Prostate gland (tissue), 2 donors: ENCODE measurements at regions not wholly inside any gene's neighbourhood (a gene's known extent, or its start where the extent isn't known, plus 50 kb on each side); places are given as distances from the start of the nearest gene placed in this dataset.

ENCODE experiments used
- DNase-seq: peaks from one replicate; pipeline ENCODE4 v3.0.0-alpha.2; 2019; ENCODE audit warnings: low spot score
- H3K27ac ChIP-seq, 2 donors: fragments of 200-600 bp; sonication (generic); 2 replicates each; pipeline ENCODE4 v1.5.1; 2017 to 2019
- H3K27me3 ChIP-seq: fragments of 200-600 bp; sonication (generic); replicated peaks from 2 replicates; pipeline ENCODE4 v1.5.1; 2019; ENCODE audit not compliant: insufficient read depth
- H3K36me3 ChIP-seq, 2 donors: fragments of 200-600 bp; sonication (generic); 1 replicate in 1 of 2; 2 replicates in 1 of 2; pipeline versions ENCODE4 v1.5.1 to v1.8.1; 2017 to 2019
- H3K4me1 ChIP-seq: fragments of 200-600 bp; sonication (generic); replicated peaks from 2 replicates; pipeline ENCODE4 v1.5.1; 2019
- H3K4me3 ChIP-seq, 2 donors: fragments of 200-600 bp; sonication (generic); 2 replicates each; pipeline ENCODE4 v1.5.1; 2017 to 2019
- H3K9me3 ChIP-seq: fragments of 200-600 bp; sonication (generic); 2 replicates; pipeline ENCODE4 v1.5.1; 2017
- POLR2A ChIP-seq: fragments of 450-650 bp; IDR thresholded peaks from one replicate; pipeline ENCODE4 v1.6.1; 2016; ENCODE audit warnings: antibody characterized with exemption, mild to moderate bottlenecking
- POLR2AphosphoS5 ChIP-seq: sonication (generic); formaldehyde crosslinking; IDR thresholded peaks from one replicate; pipeline ENCODE4 v1.6.1; 2017; ENCODE audit warnings: antibody characterized with exemption
- WGBS: methylation state at CpG from one replicate; pipeline ENCODE4 v1.1.5; 2018; 5-methylcytosine and 5-hydroxymethylcytosine counted together
- intact Hi-C: fragments of 100-400 bp; cut with DNase I; formaldehyde crosslinking; loops from one replicate; pipeline ENCODE4 v1.14.2; 2022
- TF ChIP-seq, protein P1 (sequence below), 4 experiments: fragments of 200-600 bp in 2 of 4; fragments of 450-650 bp in 2 of 4; sonication (generic) in 2 of 4; IDR thresholded peaks; 1 replicate in 3 of 4; 2 replicates in 1 of 4; pipeline ENCODE4 v1.5.1; 2016 to 2019; ENCODE audit warnings: antibody characterized with exemption in 4 of 4, mild to moderate bottlenecking in 2 of 4, moderate library complexity in 2 of 4

- intact Hi-C loops = no loop called here
- 85% methylated on average over 2 of the region's 2 CpGs for WGBS
- TF ChIP-seq, protein P1, sequence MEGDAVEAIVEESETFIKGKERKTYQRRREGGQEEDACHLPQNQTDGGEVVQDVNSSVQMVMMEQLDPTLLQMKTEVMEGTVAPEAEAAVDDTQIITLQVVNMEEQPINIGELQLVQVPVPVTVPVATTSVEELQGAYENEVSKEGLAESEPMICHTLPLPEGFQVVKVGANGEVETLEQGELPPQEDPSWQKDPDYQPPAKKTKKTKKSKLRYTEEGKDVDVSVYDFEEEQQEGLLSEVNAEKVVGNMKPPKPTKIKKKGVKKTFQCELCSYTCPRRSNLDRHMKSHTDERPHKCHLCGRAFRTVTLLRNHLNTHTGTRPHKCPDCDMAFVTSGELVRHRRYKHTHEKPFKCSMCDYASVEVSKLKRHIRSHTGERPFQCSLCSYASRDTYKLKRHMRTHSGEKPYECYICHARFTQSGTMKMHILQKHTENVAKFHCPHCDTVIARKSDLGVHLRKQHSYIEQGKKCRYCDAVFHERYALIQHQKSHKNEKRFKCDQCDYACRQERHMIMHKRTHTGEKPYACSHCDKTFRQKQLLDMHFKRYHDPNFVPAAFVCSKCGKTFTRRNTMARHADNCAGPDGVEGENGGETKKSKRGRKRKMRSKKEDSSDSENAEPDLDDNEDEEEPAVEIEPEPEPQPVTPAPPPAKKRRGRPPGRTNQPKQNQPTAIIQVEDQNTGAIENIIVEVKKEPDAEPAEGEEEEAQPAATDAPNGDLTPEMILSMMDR (IDR thresholded peaks at IDR 0.05) = no peak
- TF ChIP-seq POLR2AphosphoS5 = no peak
- TF ChIP-seq POLR2A = no peak
Measured at GRCh38 chr6:78483553-78484197, 383.7 kb upstream of the IRAK1BP1 start.

GRCh38 chr6:78484198-78485064 lies 382.9 kb upstream of the IRAK1BP1 start:
- WGBS = 70% methylated on average over 1 of the region's 1 CpG

More at GRCh38 chr6:78483553-78484197, 383.7 kb upstream of the IRAK1BP1 start:
- H3K27ac ChIP-seq = no peak overlapping the region
- no peak overlapping the region for H3K4me3 ChIP-seq
- H3K4me1 ChIP-seq = no peaks in the 10 kb centered on the region
- H3K9me3 ChIP-seq = no peaks in the 10 kb centered on the region
- no peak for DNase-seq
- no peaks in the 10 kb centered on the region for H3K27me3 ChIP-seq
- no peaks in the 10 kb centered on the region for H3K36me3 ChIP-seq

GRCh38 chr6:78487401-78487800 lies 379.9 kb upstream of the IRAK1BP1 start:
- no peaks in the 10 kb centered on the region for H3K9me3 ChIP-seq
- DNase-seq = no peak
- 38% methylated on average over 1 of the region's 1 CpG for WGBS
- H3K4me1 ChIP-seq = no peaks in the 10 kb centered on the region
- intact Hi-C loops = no loop called here
- H3K4me3 ChIP-seq = no peak overlapping the region
- no peak overlapping the region for H3K27ac ChIP-seq
- no peaks in the 10 kb centered on the region for H3K36me3 ChIP-seq
- TF ChIP-seq, protein P1 (IDR thresholded peaks at IDR 0.05) = no peak
- no peak for TF ChIP-seq POLR2A
- no peak for TF ChIP-seq POLR2AphosphoS5
- H3K27me3 ChIP-seq = no peaks in the 10 kb centered on the region

More at GRCh38 chr6:78484198-78485064, 382.9 kb upstream of the IRAK1BP1 start:
- peak; percentile 71 for TF ChIP-seq POLR2AphosphoS5
- TF ChIP-seq, protein P1 (IDR thresholded peaks at IDR 0.05) = no peak
- no peaks in the 10 kb centered on the region for H3K4me1 ChIP-seq
- H3K27ac ChIP-seq = no peak overlapping the region
- H3K4me3 ChIP-seq = no peak overlapping the region
- H3K27me3 ChIP-seq = no peaks in the 10 kb centered on the region
- no peaks in the 10 kb centered on the region for H3K9me3 ChIP-seq
- intact Hi-C loops = no loop called here
- DNase-seq = no peak
- no peaks in the 10 kb centered on the region for H3K36me3 ChIP-seq

DNA sequence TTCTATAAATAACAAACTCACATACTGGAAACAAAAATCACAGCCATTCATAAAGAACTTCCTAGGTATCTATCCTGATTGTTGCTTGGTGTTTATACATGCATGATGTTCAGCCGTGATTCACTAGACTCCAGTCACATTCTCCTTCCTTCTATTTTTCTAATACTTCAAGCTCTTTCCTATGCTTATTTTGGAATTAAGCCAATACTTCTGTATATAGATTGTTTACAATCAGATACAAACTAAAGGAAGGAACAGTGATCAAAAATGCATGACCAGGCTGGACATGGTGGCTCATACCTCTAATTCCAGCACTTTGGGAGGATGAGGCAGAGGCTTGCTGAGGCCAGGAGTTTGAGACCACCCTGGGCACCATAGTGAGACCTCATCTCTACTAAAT lies 377.5 kb upstream of the IRAK1BP1 start:
- TF ChIP-seq POLR2A (no peak), POLR2AphosphoS5 (no peak)
- TF ChIP-seq, protein P1 (IDR thresholded peaks at IDR 0.05) = no peak
- 48% methylated on average over 1 of the region's 1 CpG for WGBS
- Histone ChIP-seq H3K9me3 (no peaks in the 10 kb centered on the region), H3K27me3 (no peaks in the 10 kb centered on the region), H3K36me3 (no peaks in the 10 kb centered on the region), H3K27ac (no peak overlapping the region), H3K4me1 (no peaks in the 10 kb centered on the region), H3K4me3 (no peak overlapping the region)
- DNase-seq = no peak
- intact Hi-C loops = no loop called here
